ENCODE measurements at regions not wholly inside any gene's neighbourhood (a gene's known extent, or its start where the extent isn't known, plus 50 kb on each side); places are given as distances from the start of the nearest gene placed in this dataset.

DNA sequence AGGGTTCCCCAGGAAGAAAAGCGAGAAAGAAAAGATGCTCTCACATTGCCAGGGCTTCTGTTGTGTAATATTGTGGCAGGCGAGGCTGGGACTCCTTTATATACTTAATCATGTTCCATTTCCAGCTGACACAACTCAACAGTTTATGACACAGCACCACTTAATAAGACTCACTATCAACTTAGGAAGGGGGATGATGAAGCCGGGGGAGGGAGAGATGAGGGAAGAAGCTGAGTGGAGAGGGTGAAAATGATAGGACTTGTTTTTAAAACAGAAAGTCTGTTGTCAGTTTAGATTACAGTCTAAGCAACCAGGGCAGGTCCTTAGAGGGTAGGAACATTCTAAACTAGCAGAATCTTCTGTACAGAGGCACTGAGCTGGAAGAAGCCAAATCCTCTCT is 397.0 kb downstream of the NXPE2 start:
- Histone ChIP-seq H3K27me3 (ENCODE audit: insufficient read depth, low read length) (no peaks in the 10 kb centered on the region), H3K27ac (ENCODE audit: low read depth, low read length) (no peak overlapping the region), H3K4me2 (ENCODE audit: low read length) (no peak overlapping the region), H3K9me3 (ENCODE audit: control insufficient read depth in 1 of 2, insufficient read depth in 1 of 2, low read depth in 1 of 2, low read length in 2 of 2) (no peaks in the 10 kb centered on the region; a peak in 2 of 4 replicates), H3K9me2 (ENCODE audit: insufficient read depth) (no peaks in the 10 kb centered on the region), H3K4me1 (ENCODE audit: control insufficient read depth in 1 of 2, insufficient read depth in 2 of 2, low read length in 2 of 2) (no peaks in the 10 kb centered on the region), H3K4me3 (replicated peaks in 1 of 2; ENCODE audit: low read depth in 1 of 2, low read length in 2 of 2) (no peak overlapping the region), H4K20me1 (ENCODE audit: insufficient read depth) (no peaks in the 10 kb centered on the region), H3K36me3 (ENCODE audit: control insufficient read depth in 1 of 2, insufficient read depth in 2 of 2, low read length in 2 of 2) (no peaks in the 10 kb centered on the region), H3K9ac (ENCODE audit: low read length) (no peak overlapping the region), H2AFZ (ENCODE audit: low read depth, low read length, poor library complexity, severe bottlenecking) (no peak overlapping the region), H3K79me2 (ENCODE audit: insufficient read depth, low read length) (no peaks in the 10 kb centered on the region)
- DNase-seq (ENCODE audit: low read depth, low spot score) (no peak), ATAC-seq (no peak)
- TF ChIP-seq POLR2AphosphoS5 (IDR thresholded peaks at IDR 0.05; ENCODE audit: low read depth, low read length), result no peak
- intact Hi-C loops (cut with micrococcal nuclease), result no loop called here
- POLR2A ChIA-PET, result no interaction called here
- no TSS peak for BruUV-seq (replicated peaks)
- RAD21 ChIA-PET (ENCODE audit: low non-redundant PET in 1 of 2, low total read pairs in 2 of 2, uncharacterized antibody in 2 of 2, unreplicated experiment in 2 of 2), result no interaction called here
- CTCF ChIA-PET, result no interaction called here

- Histone ChIP-seq H3K36me3 (ENCODE audit: control insufficient read depth in 1 of 2, insufficient read depth in 2 of 2, low read length in 2 of 2) (no peaks in the 10 kb centered on the region), H3K9me2 (ENCODE audit: insufficient read depth) (no peaks in the 10 kb centered on the region), H2AFZ (ENCODE audit: low read depth, low read length, poor library complexity, severe bottlenecking) (no peak overlapping the region), H4K20me1 (ENCODE audit: insufficient read depth) (no peaks in the 10 kb centered on the region), H3K4me2 (ENCODE audit: low read length) (no peak overlapping the region), H3K4me1 (ENCODE audit: control insufficient read depth in 1 of 2, insufficient read depth in 2 of 2, low read length in 2 of 2) (no peaks in the 10 kb centered on the region), H3K79me2 (ENCODE audit: insufficient read depth, low read length) (no peaks in the 10 kb centered on the region), H3K9me3 (ENCODE audit: control insufficient read depth in 1 of 2, insufficient read depth in 1 of 2, low read depth in 1 of 2, low read length in 2 of 2) (no peaks in the 10 kb centered on the region; a peak in 2 of 4 replicates), H3K27ac (ENCODE audit: low read depth, low read length) (no peak overlapping the region), H3K27me3 (ENCODE audit: insufficient read depth, low read length) (no peaks in the 10 kb centered on the region), H3K4me3 (replicated peaks in 1 of 2; ENCODE audit: low read depth in 1 of 2, low read length in 2 of 2) (no peak overlapping the region), H3K9ac (ENCODE audit: low read length) (no peak overlapping the region)
- intact Hi-C loops (cut with micrococcal nuclease), result no loop called here
- ChIA-PET RAD21 (ENCODE audit: low non-redundant PET in 1 of 2, low total read pairs in 2 of 2, uncharacterized antibody in 2 of 2, unreplicated experiment in 2 of 2) (no interaction called here), CTCF (no interaction called here), POLR2A (no interaction called here)
- no TSS peak for BruUV-seq (replicated peaks)
- no peak for DNase-seq (ENCODE audit: low read depth, low spot score)
- ATAC-seq, result no peak
- TF ChIP-seq POLR2AphosphoS5 (IDR thresholded peaks at IDR 0.05; ENCODE audit: low read depth, low read length) (no peak), SRF (IDR thresholded peaks at IDR 0.05; ENCODE audit: low read depth) (no peak)
Measured at GRCh38 chr11:115077740-115078139, 399.4 kb downstream of the NXPE2 start.

All from HCT116 (cell line).